Peyer's patch (tissue), 4 donors: ENCODE measurements at regions not wholly inside any gene's neighbourhood (a gene's known extent, or its start where the extent isn't known, plus 50 kb on each side); places are given as distances from the start of the nearest gene placed in this dataset.

Source experiments
- POLR2A ChIP-seq, 2 donors: fragments of 450-650 bp; IDR thresholded peaks; one replicate each; pipeline ENCODE4 v1.5.1; 2017; ENCODE audit warnings: antibody characterized with exemption in 2 of 2, mild to moderate bottlenecking in 2 of 2, moderate library complexity in 2 of 2
- TF ChIP-seq, protein P1 (sequence below), 6 experiments: fragments of 450-650 bp in 4 of 6; fragments of 200-600 bp in 2 of 6; sonication (generic) in 1 of 6; IDR thresholded peaks; one replicate each; pipeline ENCODE4 v1.5.1; 2017 to 2019; ENCODE audit warnings: antibody characterized with exemption in 6 of 6, mild to moderate bottlenecking in 3 of 6, moderate library complexity in 1 of 6

DNA sequence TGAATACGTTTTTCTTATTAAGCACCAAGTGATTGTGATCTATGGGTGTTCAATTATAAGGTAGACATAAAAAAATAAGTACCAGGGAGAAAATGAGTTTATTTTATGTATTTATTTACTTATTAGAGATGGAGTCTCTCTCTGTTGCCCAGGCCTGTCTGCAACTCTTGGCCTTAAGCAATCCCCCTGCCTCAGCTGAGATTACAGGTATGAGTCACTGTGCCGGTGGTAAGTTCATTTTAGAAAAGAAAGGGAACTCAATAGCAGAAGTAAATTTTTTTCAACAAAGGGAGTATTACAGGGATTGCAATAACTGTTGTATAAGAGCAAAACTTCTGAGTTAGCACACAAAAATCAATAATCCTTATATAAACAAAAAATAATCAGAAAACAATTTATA, 98.7 kb upstream of the FUT9 start:
- TF ChIP-seq, protein P1, sequence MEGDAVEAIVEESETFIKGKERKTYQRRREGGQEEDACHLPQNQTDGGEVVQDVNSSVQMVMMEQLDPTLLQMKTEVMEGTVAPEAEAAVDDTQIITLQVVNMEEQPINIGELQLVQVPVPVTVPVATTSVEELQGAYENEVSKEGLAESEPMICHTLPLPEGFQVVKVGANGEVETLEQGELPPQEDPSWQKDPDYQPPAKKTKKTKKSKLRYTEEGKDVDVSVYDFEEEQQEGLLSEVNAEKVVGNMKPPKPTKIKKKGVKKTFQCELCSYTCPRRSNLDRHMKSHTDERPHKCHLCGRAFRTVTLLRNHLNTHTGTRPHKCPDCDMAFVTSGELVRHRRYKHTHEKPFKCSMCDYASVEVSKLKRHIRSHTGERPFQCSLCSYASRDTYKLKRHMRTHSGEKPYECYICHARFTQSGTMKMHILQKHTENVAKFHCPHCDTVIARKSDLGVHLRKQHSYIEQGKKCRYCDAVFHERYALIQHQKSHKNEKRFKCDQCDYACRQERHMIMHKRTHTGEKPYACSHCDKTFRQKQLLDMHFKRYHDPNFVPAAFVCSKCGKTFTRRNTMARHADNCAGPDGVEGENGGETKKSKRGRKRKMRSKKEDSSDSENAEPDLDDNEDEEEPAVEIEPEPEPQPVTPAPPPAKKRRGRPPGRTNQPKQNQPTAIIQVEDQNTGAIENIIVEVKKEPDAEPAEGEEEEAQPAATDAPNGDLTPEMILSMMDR (IDR thresholded peaks at IDR 0.05) = no peak
- TF ChIP-seq POLR2A (IDR thresholded peaks at IDR 0.05) = no peak
